H1 (cell line): ENCODE measurements at regions not wholly inside any gene's neighbourhood (a gene's known extent, or its start where the extent isn't known, plus 50 kb on each side); places are given as distances from the start of the nearest gene placed in this dataset.

Experiments
- CTCF ChIA-PET: fragments of 300-600 bp; sonication (Branson Sonifier 250); formaldehyde crosslinking; loops from one replicate; lab custom pipeline; 2021; ENCODE audit not compliant: partially characterized antibody; lab: Charles Lee
- POLR2A ChIA-PET: fragments of 300-600 bp; sonication (Branson Sonifier 250); formaldehyde crosslinking; loops from one replicate; lab custom pipeline; 2021; ENCODE audit warnings: inconsistent platforms; ENCODE audit not compliant: partially characterized antibody; lab: Charles Lee
- DNase-seq, 2 experiments: peaks; one replicate each; pipeline versions ENCODE4 v3.0.0 to v3.0.0-alpha.2; 2010 to 2022; ENCODE audit warnings: low spot score in 2 of 2, low read depth in 1 of 2, mixed read lengths in 1 of 2
- FAIRE-seq: peaks from 2 replicates; lab custom pipeline; 2011; peaks lifted over from hg19 to GRCh38; lab: Jason Lieb, UNC
- H2AFZ ChIP-seq: 2 replicates; pipeline ENCODE4 v1.8.1; 2012; ENCODE audit warnings: low read length, inconsistent platforms
- H2AK5ac ChIP-seq: 2 replicates; pipeline ENCODE4 v1.6.1; 2013; ENCODE audit warnings: low read depth, low read length
- H2BK120ac ChIP-seq: replicated peaks from 2 replicates; pipeline ENCODE3; 2013; ENCODE audit warnings: low read depth, low read length, inconsistent platforms
- H2BK12ac ChIP-seq: 2 replicates; pipeline ENCODE4 v1.6.1; 2013; ENCODE audit warnings: low read depth, low read length
- H2BK15ac ChIP-seq: 2 replicates; pipeline ENCODE4 v1.6.1; 2013; ENCODE audit warnings: low read length
- H2BK20ac ChIP-seq: 2 replicates; pipeline ENCODE4 v1.6.1; 2013; ENCODE audit warnings: low read length
- H2BK5ac ChIP-seq: 2 replicates; pipeline ENCODE4 v1.6.1; 2013; ENCODE audit warnings: low read depth, low read length
- H3K14ac ChIP-seq: 2 replicates; pipeline ENCODE4 v1.6.1; 2013; ENCODE audit warnings: inconsistent platforms; ENCODE audit not compliant: insufficient read length
- H3K18ac ChIP-seq: 2 replicates; pipeline ENCODE4 v1.6.1; 2013; ENCODE audit warnings: low read length; ENCODE audit errors: extremely low read depth
- H3K23ac ChIP-seq: 2 replicates; pipeline ENCODE4 v1.6.1; 2013; ENCODE audit warnings: inconsistent platforms; ENCODE audit not compliant: insufficient read length
- H3K23me2 ChIP-seq: 2 replicates; pipeline ENCODE4 v1.6.1; 2013; ENCODE audit warnings: low read depth, low read length
- H3K27ac ChIP-seq: 2 replicates; pipeline ENCODE4 v1.6.1; 2011; ENCODE audit warnings: low read depth, low read length, inconsistent platforms
- H3K27me3 ChIP-seq, 4 experiments: replicated peaks in 1 of 4; 1 replicate in 1 of 4; 2 replicates in 3 of 4; pipeline versions ENCODE4 v1.6.1 to v1.8.1; 2011 to 2013; ENCODE audit warnings: low read length in 3 of 4, mild to moderate bottlenecking in 3 of 4, inconsistent platforms in 2 of 4, mixed read lengths in 2 of 4, moderate library complexity in 1 of 4; ENCODE audit not compliant: control insufficient read depth in 3 of 4, insufficient read depth in 3 of 4; ENCODE audit errors: extremely low read depth in 1 of 4
- H3K36me3 ChIP-seq, 4 experiments: 2 replicates each; pipeline versions ENCODE4 v1.6.1 to v1.8.1; 2011 to 2013; ENCODE audit warnings: mild to moderate bottlenecking in 4 of 4, low read length in 3 of 4, moderate library complexity in 2 of 4, control low read depth in 1 of 4, inconsistent platforms in 1 of 4; ENCODE audit not compliant: insufficient read depth in 4 of 4, control insufficient read depth in 2 of 4
- H3K4ac ChIP-seq: replicated peaks from 2 replicates; pipeline ENCODE3; 2013; ENCODE audit warnings: low read length, low read depth, mixed read lengths, inconsistent platforms; ENCODE audit not compliant: insufficient read length
- H3K4me1 ChIP-seq, 4 experiments: replicated peaks in 1 of 4; 1 replicate in 1 of 4; 2 replicates in 3 of 4; pipeline versions ENCODE4 v1.6.1 to v1.8.1; 2011 to 2013; ENCODE audit warnings: low read length in 3 of 4, inconsistent platforms in 2 of 4, mixed read lengths in 1 of 4; ENCODE audit not compliant: insufficient read depth in 4 of 4, control insufficient read depth in 3 of 4
- H3K4me2 ChIP-seq, 2 experiments: 2 replicates each; pipeline versions ENCODE4 v1.6.1 to v1.8.1; 2011 to 2013; ENCODE audit warnings: low read depth in 2 of 2, low read length in 2 of 2, control low read depth in 1 of 2, inconsistent platforms in 1 of 2, mild to moderate bottlenecking in 1 of 2; ENCODE audit not compliant: insufficient read depth in 1 of 2
- H3K4me3 ChIP-seq, 4 experiments: fragments of 200-600, 300-600 bp in 1 of 4; sonication (generic), shearing (Covaris generic), sonication (Bioruptor Twin) in 1 of 4; 2 replicates each; pipeline versions ENCODE4 v1.5.1 to v1.8.1; 2011 to 2016; ENCODE audit warnings: low read length in 4 of 4, low read depth in 3 of 4, control low read depth in 2 of 4, inconsistent platforms in 2 of 4, mild to moderate bottlenecking in 2 of 4, mixed read lengths in 1 of 4, moderate library complexity in 1 of 4; ENCODE audit not compliant: insufficient read depth in 2 of 4; ENCODE audit errors: extremely low read depth in 1 of 4
- H3K56ac ChIP-seq: replicated peaks from 2 replicates; pipeline ENCODE3; 2013; ENCODE audit warnings: low read depth, mild to moderate bottlenecking, mixed read lengths, low read length, inconsistent platforms; ENCODE audit not compliant: insufficient read length
- H3K79me1 ChIP-seq: 2 replicates; pipeline ENCODE4 v1.6.1; 2013; ENCODE audit warnings: low read depth, low read length, control low read depth
- H3K79me2 ChIP-seq, 2 experiments: 2 replicates each; pipeline versions ENCODE4 v1.6.1 to v1.8.1; 2012 to 2013; ENCODE audit warnings: low read length in 2 of 2, mild to moderate bottlenecking in 2 of 2, inconsistent platforms in 1 of 2; ENCODE audit not compliant: insufficient read depth in 2 of 2, control insufficient read depth in 1 of 2
- H3K9ac ChIP-seq, 4 experiments: replicated peaks in 1 of 4; 1 replicate in 1 of 4; 2 replicates in 3 of 4; pipeline versions ENCODE4 v1.6.1 to v1.8.1; 2011 to 2013; ENCODE audit warnings: low read depth in 3 of 4, low read length in 3 of 4, control low read depth in 2 of 4, mild to moderate bottlenecking in 2 of 4, moderate library complexity in 2 of 4, inconsistent platforms in 1 of 4; ENCODE audit errors: extremely low read depth in 1 of 4
- H3K9me3 ChIP-seq, 2 experiments: 2 replicates each; pipeline versions ENCODE4 v1.6.1 to v1.8.1; 2012 to 2013; ENCODE audit warnings: mild to moderate bottlenecking in 2 of 2, moderate library complexity in 2 of 2, control low read depth in 1 of 2, inconsistent platforms in 1 of 2, low read depth in 1 of 2, low read length in 1 of 2, mixed read lengths in 1 of 2; ENCODE audit not compliant: insufficient read depth in 2 of 2
- H4K20me1 ChIP-seq, 2 experiments: replicated peaks in 1 of 2; 2 replicates each; pipeline versions ENCODE3 to v1.8.1; 2011 to 2013; ENCODE audit warnings: inconsistent platforms in 2 of 2, low read length in 2 of 2, mild to moderate bottlenecking in 1 of 2; ENCODE audit not compliant: insufficient read depth in 2 of 2, control insufficient read depth in 1 of 2
- H4K5ac ChIP-seq: 2 replicates; pipeline ENCODE4 v1.6.1; 2013; ENCODE audit warnings: low read length, low read depth, mixed read lengths, inconsistent platforms; ENCODE audit not compliant: insufficient read length
- H4K8ac ChIP-seq: 2 replicates; pipeline ENCODE4 v1.8.0; 2013; ENCODE audit warnings: mild to moderate bottlenecking, moderate library complexity, low read length, inconsistent platforms; ENCODE audit not compliant: insufficient read depth; ENCODE audit errors: extremely low read depth
- H4K91ac ChIP-seq: replicated peaks from 2 replicates; pipeline ENCODE3; 2013; ENCODE audit warnings: low read length, mixed read lengths, inconsistent platforms; ENCODE audit not compliant: insufficient read length
- BCL11A ChIP-seq, 2 experiments: IDR thresholded peaks; one replicate each; pipeline ENCODE4 v1.6.1; 2011; ENCODE audit warnings: low read depth in 2 of 2, low read length in 2 of 2, mild to moderate bottlenecking in 2 of 2
- BRCA1 ChIP-seq: IDR thresholded peaks from 2 replicates; pipeline ENCODE4 v1.6.1; 2012; ENCODE audit warnings: low read depth, low read length, improper control_type of control experiment
- MAX ChIP-seq: IDR thresholded peaks from 2 replicates; pipeline ENCODE4 v1.6.1; 2012; ENCODE audit warnings: inconsistent platforms
- RBBP5 ChIP-seq: IDR thresholded peaks from 2 replicates; pipeline ENCODE4 v1.7.1; 2012; ENCODE audit warnings: low read depth, mild to moderate bottlenecking, inconsistent platforms, low read length, moderate library complexity, borderline replicate concordance
- SP2 ChIP-seq: IDR thresholded peaks from 2 replicates; pipeline ENCODE4 v1.6.1; 2012; ENCODE audit warnings: mild to moderate bottlenecking, low read length, inconsistent platforms
- TBP ChIP-seq: IDR thresholded peaks from 2 replicates; pipeline ENCODE4 v1.6.1; 2011; ENCODE audit warnings: low read depth, low read length, improper control_type of control experiment
- WGBS, 2 experiments: shearing (Covaris generic) in 1 of 2; methylation state at CpG; one replicate each; pipeline versions ENCODE4 v1.1.6 to v1.1.7; 2013 to 2015; ENCODE audit warnings: low lambda C conversion rate in 2 of 2, mixed read lengths in 2 of 2, inconsistent platforms in 1 of 2, low coverage in 1 of 2, missing lambda C conversion rate in 1 of 2; ENCODE audit not compliant: insufficient replicate concordance in 2 of 2, insufficient coverage in 1 of 2, insufficient read length in 1 of 2; ENCODE audit errors: extremely low coverage in 1 of 2, missing lambda C conversion rate in 1 of 2; 5-methylcytosine and 5-hydroxymethylcytosine counted together

- no peak overlapping the region for H3K27ac ChIP-seq
- H4K91ac ChIP-seq = no peak overlapping the region
- H3K9me3 ChIP-seq = no peaks in the 10 kb centered on the region
- H3K14ac ChIP-seq = no peak overlapping the region
- ChIA-PET CTCF (interaction anchor here (0.7 kb wide), 1 partner anchor 632 kb away, joined by 5 read pairs; no protein-coding TSS in a partner anchor), POLR2A (no interaction called here)
- H3K9ac ChIP-seq = no peak overlapping the region
- no peak overlapping the region for H2AFZ ChIP-seq
- H2AK5ac ChIP-seq = no peak overlapping the region
- TF ChIP-seq TBP (no peak), RBBP5 (no peak), BRCA1 (no peak), SP2 (no peak), BCL11A (IDR thresholded peaks at IDR 0.05; ENCODE audit: low read depth in 2 of 2, low read length in 2 of 2) (no peak), MAX (no peak)
- H3K23me2 ChIP-seq = no peaks in the 10 kb centered on the region
- H2BK5ac ChIP-seq = no peak overlapping the region
- H2BK12ac ChIP-seq = no peak overlapping the region
- FAIRE-seq (no peak), DNase-seq (no peak)
- no peak overlapping the region for H2BK20ac ChIP-seq
- H3K4me1 ChIP-seq = no peaks in the 10 kb centered on the region
- H3K4ac ChIP-seq = no peak overlapping the region
- H2BK120ac ChIP-seq = no peak overlapping the region
- H3K36me3 ChIP-seq = no peaks in the 10 kb centered on the region
- H3K4me2 ChIP-seq = no peak overlapping the region
- no peak overlapping the region for H4K5ac ChIP-seq
- no peak overlapping the region for H3K4me3 ChIP-seq
- no peaks in the 10 kb centered on the region for H3K27me3 ChIP-seq
- WGBS, 2 experiments = 95% methylated on average over 3 of the region's 3 CpGs; no CpG with 5 or more reads in 1 of the 2 experiments
- no peak overlapping the region for H3K56ac ChIP-seq
- no peak overlapping the region for H2BK15ac ChIP-seq
- no peaks in the 10 kb centered on the region for H4K20me1 ChIP-seq
- no peaks in the 10 kb centered on the region for H3K79me1 ChIP-seq
- H3K23ac ChIP-seq = no peak overlapping the region
- H3K79me2 ChIP-seq = no peaks in the 10 kb centered on the region
- no peak overlapping the region for H3K18ac ChIP-seq
- H4K8ac ChIP-seq = no peak overlapping the region
These were observed 650.6 kb upstream of the NUDT12 start for GRCh38 chr5:104213216-104213615.
